ENCODE measurements at regions not wholly inside any gene's neighbourhood (a gene's known extent, or its start where the extent isn't known, plus 50 kb on each side); places are given as distances from the start of the nearest gene placed in this dataset.

GRCh38 chr16:35746963-35747657, 2287.7 kb downstream of the TP53TG3F start:
- Mint-ChIP-seq H3K4me1 (no peaks in the 10 kb centered on the region), H3K9me3 (peaks cover 30% of the 10 kb centered on the region), H3K36me3 (ENCODE audit: low read depth) (no peaks in the 10 kb centered on the region), H3K27ac (no peak overlapping the region), H3K27me3 (no peaks in the 10 kb centered on the region), H3K4me3 (no peak overlapping the region)
- ChIA-PET CTCF (no interaction called here), POLR2A (no interaction called here)
- no peak for DNase-seq

- peaks cover 22% of the 10 kb centered on the region for H3K9me3 Mint-ChIP-seq
- CTCF ChIA-PET = no interaction called here
- DNase-seq = no peak
- H3K4me3 Mint-ChIP-seq = no peak overlapping the region
- POLR2A ChIA-PET = no interaction called here
- no peaks in the 10 kb centered on the region for H3K4me1 Mint-ChIP-seq
- no peaks in the 10 kb centered on the region for H3K27me3 Mint-ChIP-seq
- no peaks in the 10 kb centered on the region for H3K36me3 Mint-ChIP-seq (ENCODE audit: low read depth)
- H3K27ac Mint-ChIP-seq = no peak overlapping the region
Observed at GRCh38 chr16:35747658-35748455, 2288.4 kb downstream of the TP53TG3F start.

DNA sequence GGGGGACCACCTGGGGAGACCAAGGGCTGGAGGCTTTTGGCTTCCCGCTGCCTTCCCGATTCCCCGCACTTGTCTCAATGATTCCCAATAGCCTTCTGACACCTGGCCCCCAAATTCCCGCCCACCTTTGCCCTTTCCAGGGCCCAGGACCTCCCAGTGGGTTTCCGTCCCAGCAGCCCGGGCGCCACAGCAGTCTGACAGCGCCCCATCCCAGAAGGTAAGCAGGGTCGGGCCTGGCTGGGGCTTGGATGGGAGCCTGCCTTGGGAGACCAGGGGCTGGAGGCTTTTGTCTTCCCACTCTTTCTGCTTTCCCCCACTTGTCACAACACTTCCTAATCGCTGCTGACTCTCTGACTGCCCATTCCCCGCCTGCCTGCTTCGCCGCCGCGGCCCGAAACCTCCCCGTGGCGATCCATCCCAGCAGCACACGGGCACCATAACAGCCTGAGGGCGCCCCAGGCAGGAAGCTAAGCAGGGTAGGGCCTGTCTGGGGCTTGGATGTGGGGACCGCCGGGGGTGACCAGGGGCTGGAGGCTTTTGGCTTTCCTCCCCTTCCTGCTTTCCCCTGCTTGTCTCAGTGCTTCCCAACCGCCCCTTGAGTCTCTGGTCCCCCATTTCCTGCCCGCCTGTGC, 2289.3 kb downstream of the TP53TG3F start:
- ChIA-PET POLR2A (no interaction called here), CTCF (no interaction called here)
- Mint-ChIP-seq H3K9me3 (peaks cover 19% of the 10 kb centered on the region), H3K27ac (no peak overlapping the region), H3K4me1 (no peaks in the 10 kb centered on the region), H3K27me3 (no peaks in the 10 kb centered on the region), H3K36me3 (ENCODE audit: low read depth) (no peaks in the 10 kb centered on the region), H3K4me3 (no peak overlapping the region)
- DNase-seq = no peak

GRCh38 chr16:35749253-35750141, 2290.1 kb downstream of the TP53TG3F start:
- ChIA-PET POLR2A (no interaction called here), CTCF (no interaction called here)
- Mint-ChIP-seq H3K27me3 (no peaks in the 10 kb centered on the region), H3K9me3 (peaks cover 12% of the 10 kb centered on the region), H3K36me3 (ENCODE audit: low read depth) (no peaks in the 10 kb centered on the region), H3K27ac (no peak overlapping the region), H3K4me3 (no peak overlapping the region), H3K4me1 (no peaks in the 10 kb centered on the region)
- no peak for DNase-seq

DNA sequence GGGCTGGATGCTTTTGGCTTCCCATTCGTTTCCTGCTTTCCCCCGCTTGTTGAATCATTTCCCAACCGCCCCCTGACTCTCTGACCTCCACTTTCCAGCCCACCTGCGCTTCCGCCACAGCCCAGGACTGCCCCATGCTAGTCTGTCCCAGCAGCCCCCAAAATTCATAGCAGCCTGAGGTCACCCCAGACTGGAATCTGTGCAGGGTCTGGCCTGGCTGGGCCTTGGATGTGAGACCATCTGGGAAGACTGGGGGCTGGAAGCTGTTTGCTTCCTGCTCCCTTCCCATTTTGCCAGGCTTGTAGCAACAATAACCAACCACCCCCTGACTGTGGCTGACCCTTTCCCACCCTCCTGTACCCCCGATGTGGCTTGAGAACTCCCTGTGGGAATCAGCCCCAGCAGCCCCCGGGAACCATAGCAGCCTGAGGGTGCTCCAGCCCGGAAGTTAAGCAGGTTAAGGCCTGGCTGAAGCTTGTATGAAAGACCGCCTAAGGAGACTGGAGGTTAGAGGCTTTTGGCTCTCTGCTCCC, 2290.8 kb downstream of the TP53TG3F start:
- CTCF ChIA-PET = no interaction called here
- Mint-ChIP-seq H3K4me3 (no peak overlapping the region), H3K36me3 (ENCODE audit: low read depth) (no peaks in the 10 kb centered on the region)

DNA sequence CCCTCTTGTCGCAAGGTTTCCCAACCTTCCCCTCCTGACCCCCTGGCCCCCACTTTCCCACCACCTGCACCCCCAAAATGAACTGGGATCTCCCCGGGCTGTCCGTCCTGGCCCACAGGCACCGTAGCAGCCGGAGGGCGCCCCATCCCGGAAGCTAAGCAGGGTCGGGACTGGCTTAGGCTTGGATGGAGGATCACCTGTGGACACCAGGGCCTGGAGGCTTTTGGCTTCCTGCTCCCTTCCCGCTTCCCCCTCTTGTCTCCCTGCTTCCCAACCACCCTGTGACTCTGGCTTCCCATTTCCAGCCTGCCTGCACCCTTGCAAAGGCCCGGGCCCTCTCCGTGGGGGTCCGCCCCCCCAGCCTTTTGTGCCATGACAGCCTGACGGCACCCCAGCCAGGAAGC, 2291.3 kb downstream of the TP53TG3F start:
- ChIA-PET CTCF (no interaction called here), POLR2A (no interaction called here)

More for the DNA sequence above, 2290.8 kb downstream of the TP53TG3F start:
- POLR2A ChIA-PET = no interaction called here
- no peaks in the 10 kb centered on the region for H3K27me3 Mint-ChIP-seq
- peaks cover 5% of the 10 kb centered on the region for H3K9me3 Mint-ChIP-seq
- no peak for DNase-seq
- H3K27ac Mint-ChIP-seq = no peak overlapping the region
- no peaks in the 10 kb centered on the region for H3K4me1 Mint-ChIP-seq

GRCh38 chr16:35751191-35751941, 2292.0 kb downstream of the TP53TG3F start:
- Mint-ChIP-seq H3K27me3 (no peaks in the 10 kb centered on the region), H3K9me3 (peaks cover 7% of the 10 kb centered on the region), H3K4me3 (no peak overlapping the region), H3K4me1 (no peaks in the 10 kb centered on the region), H3K36me3 (ENCODE audit: low read depth) (no peaks in the 10 kb centered on the region), H3K27ac (no peak overlapping the region)
- ChIA-PET POLR2A (no interaction called here), CTCF (no interaction called here)
- DNase-seq = no peak

More for the DNA sequence above, 2291.3 kb downstream of the TP53TG3F start:
- Mint-ChIP-seq H3K27ac (no peak overlapping the region), H3K4me3 (no peak overlapping the region), H3K27me3 (no peaks in the 10 kb centered on the region), H3K9me3 (peaks cover 4% of the 10 kb centered on the region), H3K4me1 (no peaks in the 10 kb centered on the region), H3K36me3 (ENCODE audit: low read depth) (no peaks in the 10 kb centered on the region)
- no peak for DNase-seq

DNA sequence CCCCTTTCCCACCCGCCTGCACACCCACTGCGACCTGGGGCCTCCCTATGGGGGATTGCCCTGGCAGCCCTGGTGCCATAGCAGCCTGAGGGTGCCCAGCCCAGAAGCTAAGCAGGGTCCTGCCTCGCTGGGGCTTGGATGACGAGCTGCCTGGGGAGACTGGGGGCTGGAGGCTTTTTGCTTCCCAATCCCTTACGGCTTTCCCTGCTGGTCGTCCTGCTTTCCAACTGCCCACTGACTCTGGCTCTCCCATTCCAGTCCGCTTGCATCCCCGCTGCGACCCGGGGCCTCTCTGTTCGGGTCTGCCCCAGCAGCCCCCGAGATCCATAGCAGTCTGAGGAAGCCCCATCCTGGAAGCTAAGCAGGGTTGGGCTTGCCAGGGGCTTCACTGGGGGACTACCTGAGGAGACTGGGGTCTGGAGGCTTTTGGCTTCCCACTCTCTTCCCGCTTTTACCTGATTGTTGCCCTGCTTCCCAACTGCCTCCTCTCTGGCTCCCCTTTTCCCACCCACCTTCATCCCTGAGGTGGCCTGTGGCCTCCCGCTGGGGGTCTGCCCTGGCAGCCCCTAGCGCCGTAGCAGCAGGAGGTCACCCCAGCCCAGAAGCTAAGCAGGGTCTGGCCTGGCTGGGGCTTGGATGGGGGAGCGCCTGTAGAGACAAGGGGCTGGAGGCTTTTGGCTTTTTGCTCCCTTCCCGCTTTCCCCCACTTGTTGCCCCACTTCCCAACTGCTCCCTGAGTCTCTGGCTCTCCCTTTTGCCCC, 2292.8 kb downstream of the TP53TG3F start:
- Mint-ChIP-seq H3K36me3 (ENCODE audit: low read depth) (no peaks in the 10 kb centered on the region), H3K4me1 (no peaks in the 10 kb centered on the region), H3K27ac (no peak overlapping the region), H3K4me3 (no peak overlapping the region), H3K9me3 (peaks cover 10% of the 10 kb centered on the region), H3K27me3 (no peaks in the 10 kb centered on the region)
- POLR2A ChIA-PET = no interaction called here
- CTCF ChIA-PET = no interaction called here
- DNase-seq = no peak

GRCh38 chr16:35752773-35753558, 2293.6 kb downstream of the TP53TG3F start:
- no peak for DNase-seq
- Mint-ChIP-seq H3K9me3 (peaks cover 10% of the 10 kb centered on the region), H3K27me3 (no peaks in the 10 kb centered on the region), H3K27ac (no peak overlapping the region), H3K4me1 (no peaks in the 10 kb centered on the region), H3K4me3 (no peak overlapping the region), H3K36me3 (ENCODE audit: low read depth) (no peaks in the 10 kb centered on the region)
- POLR2A ChIA-PET = no interaction called here
- CTCF ChIA-PET = interaction anchor here (1.0 kb wide), 1 partner anchor 18 kb away, joined by 7 read pairs; no protein-coding TSS in a partner anchor

GRCh38 chr16:35753559-35754390, 2294.4 kb downstream of the TP53TG3F start:
- DNase-seq = no peak
- Mint-ChIP-seq H3K27me3 (no peaks in the 10 kb centered on the region), H3K4me3 (no peak overlapping the region), H3K36me3 (ENCODE audit: low read depth) (no peaks in the 10 kb centered on the region), H3K27ac (no peak overlapping the region), H3K9me3 (peaks cover 10% of the 10 kb centered on the region), H3K4me1 (no peaks in the 10 kb centered on the region)
- POLR2A ChIA-PET = no interaction called here
- CTCF ChIA-PET = interaction anchor here (1.0 kb wide), 1 partner anchor 17 kb away, joined by 7 read pairs; no protein-coding TSS in a partner anchor

Data from activated CD4-positive, alpha-beta T cell treated with anti-CD3 and anti-CD28 coated beads, Interleukin-2, amount 10 ng/mL, durations not matched to agents 7 days and 5 days (primary cell).